ENCODE measurements at regions not wholly inside any gene's neighbourhood (a gene's known extent, or its start where the extent isn't known, plus 50 kb on each side); places are given as distances from the start of the nearest gene placed in this dataset.

GRCh38 chr16:5615868-5616642 is 518.5 kb upstream of the EEF2KMT start:
- CTCF ChIA-PET, result interaction anchor here (0.7 to 3.0 kb wide), 13 partner anchors 9 to 1031 kb away, joined by 3 to 12 read pairs (median 4); no protein-coding TSS in a partner anchor

GRCh38 chr16:5607169-5607568 is 509.6 kb upstream of the EEF2KMT start:
- H3K9me3 Mint-ChIP-seq, result no peaks in the 10 kb centered on the region
- no peaks in the 10 kb centered on the region for H3K36me3 Mint-ChIP-seq
- no peaks in the 10 kb centered on the region for H3K27me3 Mint-ChIP-seq
- H3K4me3 Mint-ChIP-seq, result no peak overlapping the region
- no peaks in the 10 kb centered on the region for H3K4me1 Mint-ChIP-seq
- DNase-seq, result no peak
- no peak overlapping the region for H3K27ac Mint-ChIP-seq
- CTCF ChIA-PET, result no interaction called here

More at GRCh38 chr16:5615868-5616642, 518.5 kb upstream of the EEF2KMT start:
- Mint-ChIP-seq H3K36me3 (no peaks in the 10 kb centered on the region), H3K4me3 (no peak overlapping the region), H3K27me3 (peaks cover 5% of the 10 kb centered on the region), H3K4me1 (peaks cover 5% of the 10 kb centered on the region), H3K27ac (no peak overlapping the region), H3K9me3 (no peaks in the 10 kb centered on the region)
- peak; percentile 40 for DNase-seq

- CTCF ChIA-PET, result no interaction called here
- Mint-ChIP-seq H3K27me3 (no peaks in the 10 kb centered on the region), H3K27ac (no peak overlapping the region), H3K4me1 (no peaks in the 10 kb centered on the region), H3K4me3 (no peak overlapping the region), H3K9me3 (peaks cover 12% of the 10 kb centered on the region), H3K36me3 (no peaks in the 10 kb centered on the region)
- no peak for DNase-seq
Measured at GRCh38 chr16:5605404-5605803, 507.8 kb upstream of the EEF2KMT start.

- H3K36me3 Mint-ChIP-seq, result no peaks in the 10 kb centered on the region
- H3K4me1 Mint-ChIP-seq, result no peaks in the 10 kb centered on the region
- no peak overlapping the region for H3K4me3 Mint-ChIP-seq
- peaks cover 12% of the 10 kb centered on the region for H3K9me3 Mint-ChIP-seq
- DNase-seq, result no peak
- CTCF ChIA-PET, result no interaction called here
- no peaks in the 10 kb centered on the region for H3K27me3 Mint-ChIP-seq
- H3K27ac Mint-ChIP-seq, result no peak overlapping the region
Measured at GRCh38 chr16:5604770-5605169, 507.2 kb upstream of the EEF2KMT start.

- H3K4me3 Mint-ChIP-seq, result no peak overlapping the region
- DNase-seq, result no peak
- no peaks in the 10 kb centered on the region for H3K27me3 Mint-ChIP-seq
- CTCF ChIA-PET, result no interaction called here
- no peak overlapping the region for H3K27ac Mint-ChIP-seq
- H3K36me3 Mint-ChIP-seq, result no peaks in the 10 kb centered on the region
- H3K4me1 Mint-ChIP-seq, result no peaks in the 10 kb centered on the region
- H3K9me3 Mint-ChIP-seq, result peaks cover 12% of the 10 kb centered on the region
Measured at GRCh38 chr16:5603836-5604235, 506.2 kb upstream of the EEF2KMT start.

- no peak overlapping the region for H3K4me3 Mint-ChIP-seq
- DNase-seq, result no peak
- CTCF ChIA-PET, result interaction anchor here (0.7 kb wide), 1 partner anchor 14 kb away, joined by 3 read pairs; no protein-coding TSS in a partner anchor
- H3K27me3 Mint-ChIP-seq, result no peaks in the 10 kb centered on the region
- H3K4me1 Mint-ChIP-seq, result no peaks in the 10 kb centered on the region
- no peak overlapping the region for H3K27ac Mint-ChIP-seq
- H3K9me3 Mint-ChIP-seq, result peaks cover 12% of the 10 kb centered on the region
- no peaks in the 10 kb centered on the region for H3K36me3 Mint-ChIP-seq
Measured at GRCh38 chr16:5601957-5602356, 504.4 kb upstream of the EEF2KMT start.

GRCh38 chr16:5598793-5599192 is 501.2 kb upstream of the EEF2KMT start:
- no peak for DNase-seq
- H3K27me3 Mint-ChIP-seq, result no peaks in the 10 kb centered on the region
- no peaks in the 10 kb centered on the region for H3K4me1 Mint-ChIP-seq
- H3K36me3 Mint-ChIP-seq, result no peaks in the 10 kb centered on the region
- CTCF ChIA-PET, result no interaction called here
- no peak overlapping the region for H3K4me3 Mint-ChIP-seq
- peaks cover 18% of the 10 kb centered on the region for H3K9me3 Mint-ChIP-seq
- no peak overlapping the region for H3K27ac Mint-ChIP-seq

- H3K4me3 Mint-ChIP-seq, result no peak overlapping the region
- H3K9me3 Mint-ChIP-seq, result peaks cover 14% of the 10 kb centered on the region
- CTCF ChIA-PET, result no interaction called here
- H3K27me3 Mint-ChIP-seq, result no peaks in the 10 kb centered on the region
- H3K27ac Mint-ChIP-seq, result no peak overlapping the region
- no peaks in the 10 kb centered on the region for H3K4me1 Mint-ChIP-seq
- no peak for DNase-seq
- no peaks in the 10 kb centered on the region for H3K36me3 Mint-ChIP-seq
Measured at GRCh38 chr16:5595849-5596248, 498.3 kb upstream of the EEF2KMT start.

- H3K4me3 Mint-ChIP-seq, result no peak overlapping the region
Measured at GRCh38 chr16:5590416-5590815, 492.8 kb upstream of the EEF2KMT start.

GRCh38 chr16:5589812-5590373 is 492.3 kb upstream of the EEF2KMT start:
- no peaks in the 10 kb centered on the region for H3K36me3 Mint-ChIP-seq
- CTCF ChIA-PET, result no interaction called here
- DNase-seq, result no peak
- H3K4me3 Mint-ChIP-seq, result no peak overlapping the region
- no peaks in the 10 kb centered on the region for H3K27me3 Mint-ChIP-seq
- H3K9me3 Mint-ChIP-seq, result peaks cover 8% of the 10 kb centered on the region
- no peak overlapping the region for H3K27ac Mint-ChIP-seq
- no peaks in the 10 kb centered on the region for H3K4me1 Mint-ChIP-seq

More at GRCh38 chr16:5590416-5590815, 492.8 kb upstream of the EEF2KMT start:
- CTCF ChIA-PET, result no interaction called here
- no peak overlapping the region for H3K27ac Mint-ChIP-seq
- no peaks in the 10 kb centered on the region for H3K4me1 Mint-ChIP-seq
- H3K27me3 Mint-ChIP-seq, result no peaks in the 10 kb centered on the region
- DNase-seq, result no peak
- peaks cover 10% of the 10 kb centered on the region for H3K9me3 Mint-ChIP-seq
- no peaks in the 10 kb centered on the region for H3K36me3 Mint-ChIP-seq

GRCh38 chr16:5584109-5584508 is 486.5 kb upstream of the EEF2KMT start:
- DNase-seq, result no peak
- Mint-ChIP-seq H3K27ac (no peak overlapping the region), H3K9me3 (peaks cover 11% of the 10 kb centered on the region), H3K4me1 (no peaks in the 10 kb centered on the region), H3K36me3 (no peaks in the 10 kb centered on the region), H3K4me3 (no peak overlapping the region), H3K27me3 (no peaks in the 10 kb centered on the region)
- CTCF ChIA-PET, result no interaction called here

- H3K36me3 Mint-ChIP-seq, result no peaks in the 10 kb centered on the region
- DNase-seq, result no peak
- no peak overlapping the region for H3K27ac Mint-ChIP-seq
- H3K4me1 Mint-ChIP-seq, result no peaks in the 10 kb centered on the region
- peaks cover 8% of the 10 kb centered on the region for H3K9me3 Mint-ChIP-seq
- CTCF ChIA-PET, result interaction anchor here (0.9 kb wide), 1 partner anchor 35 kb away, joined by 3 read pairs; no protein-coding TSS in a partner anchor
- no peaks in the 10 kb centered on the region for H3K27me3 Mint-ChIP-seq
- H3K4me3 Mint-ChIP-seq, result no peak overlapping the region
Measured at GRCh38 chr16:5582529-5582928, 484.9 kb upstream of the EEF2KMT start.

GRCh38 chr16:5581908-5582307 is 484.3 kb upstream of the EEF2KMT start:
- no peak overlapping the region for H3K4me3 Mint-ChIP-seq
- no peaks in the 10 kb centered on the region for H3K36me3 Mint-ChIP-seq
- no peaks in the 10 kb centered on the region for H3K4me1 Mint-ChIP-seq
- H3K9me3 Mint-ChIP-seq, result peaks cover 8% of the 10 kb centered on the region
- no peak for DNase-seq
- H3K27me3 Mint-ChIP-seq, result no peaks in the 10 kb centered on the region
- CTCF ChIA-PET, result no interaction called here
- H3K27ac Mint-ChIP-seq, result no peak overlapping the region

GRCh38 chr16:5581428-5581827 is 483.8 kb upstream of the EEF2KMT start:
- no peak for DNase-seq
- Mint-ChIP-seq H3K9me3 (peaks cover 6% of the 10 kb centered on the region), H3K4me3 (no peak overlapping the region), H3K4me1 (no peaks in the 10 kb centered on the region), H3K36me3 (no peaks in the 10 kb centered on the region), H3K27ac (no peak overlapping the region), H3K27me3 (no peaks in the 10 kb centered on the region)
- CTCF ChIA-PET, result no interaction called here

- Mint-ChIP-seq H3K4me1 (no peaks in the 10 kb centered on the region), H3K9me3 (peaks cover 6% of the 10 kb centered on the region), H3K36me3 (no peaks in the 10 kb centered on the region), H3K27me3 (no peaks in the 10 kb centered on the region), H3K4me3 (no peak overlapping the region), H3K27ac (no peak overlapping the region)
- CTCF ChIA-PET, result no interaction called here
- DNase-seq, result no peak
Measured at GRCh38 chr16:5580772-5581171, 483.2 kb upstream of the EEF2KMT start.
